Activated naive CD8-positive, alpha-beta T cell (primary cell): ENCODE measurements at regions not wholly inside any gene's neighbourhood (a gene's known extent, or its start where the extent isn't known, plus 50 kb on each side); places are given as distances from the start of the nearest gene placed in this dataset.

Experiments
- H3K27ac Mint-ChIP-seq: one replicate; pipeline ENCODE4 v1.8.0; 2021; ENCODE audit warnings: mixed read lengths
- H3K27me3 Mint-ChIP-seq: one replicate; pipeline ENCODE4 v1.8.0; 2021; ENCODE audit warnings: mixed read lengths
- H3K36me3 Mint-ChIP-seq: one replicate; pipeline ENCODE4 v1.8.0; 2021; ENCODE audit warnings: mixed read lengths
- H3K4me1 Mint-ChIP-seq: one replicate; pipeline ENCODE4 v1.8.0; 2021; ENCODE audit warnings: low read depth, mixed read lengths
- H3K4me3 Mint-ChIP-seq: one replicate; pipeline ENCODE4 v1.8.0; 2021; ENCODE audit warnings: mild to moderate bottlenecking, mixed read lengths
- H3K9me3 Mint-ChIP-seq: one replicate; pipeline ENCODE4 v1.8.0; 2021; ENCODE audit warnings: low read depth, mixed read lengths

- Mint-ChIP-seq H3K4me3 (no peak overlapping the region), H3K27me3 (peaks cover 3% of the 10 kb centered on the region), H3K4me1 (peaks cover 5% of the 10 kb centered on the region), H3K27ac (no peak overlapping the region), H3K36me3 (no peaks in the 10 kb centered on the region), H3K9me3 (no peaks in the 10 kb centered on the region)
Measured at GRCh38 chr1:229869687-229870086, 197.4 kb upstream of the GALNT2 start.

GRCh38 chr1:229870381-229870780, 196.7 kb upstream of the GALNT2 start:
- Mint-ChIP-seq H3K27ac (no peak overlapping the region), H3K4me3 (no peak overlapping the region), H3K27me3 (peaks cover 3% of the 10 kb centered on the region), H3K4me1 (peaks cover 5% of the 10 kb centered on the region), H3K9me3 (no peaks in the 10 kb centered on the region), H3K36me3 (no peaks in the 10 kb centered on the region)

DNA sequence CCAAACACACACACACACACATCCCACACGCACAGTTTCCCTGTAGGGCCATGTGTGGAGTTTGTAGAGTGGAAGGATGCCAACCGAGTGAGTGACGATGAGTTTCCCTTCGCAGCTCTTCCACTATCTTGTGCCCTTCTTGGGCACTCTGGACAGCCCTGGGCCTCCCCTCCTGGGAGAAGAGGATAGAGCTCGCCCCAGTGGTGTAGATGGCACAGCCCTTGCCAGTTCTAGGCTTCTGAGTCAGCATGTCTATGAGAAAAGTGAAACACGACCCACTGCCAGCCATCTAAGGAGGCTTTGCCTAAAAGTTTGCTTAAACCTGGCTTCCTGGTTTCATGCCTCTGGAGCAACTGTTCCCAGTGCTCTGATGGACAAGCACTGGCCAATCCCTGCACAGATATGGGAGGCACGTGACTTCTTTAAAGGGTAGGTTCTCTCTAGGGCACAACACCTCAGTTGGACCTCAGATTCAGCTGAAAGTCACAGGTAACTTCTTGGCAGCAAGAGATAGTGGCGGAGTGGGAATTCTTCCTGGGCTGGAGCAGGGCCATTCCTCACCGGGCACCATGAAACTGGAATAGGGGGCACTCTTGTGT, 195.9 kb upstream of the GALNT2 start:
- Mint-ChIP-seq H3K27me3 (peaks cover 3% of the 10 kb centered on the region), H3K9me3 (no peaks in the 10 kb centered on the region), H3K4me1 (peaks cover 5% of the 10 kb centered on the region), H3K27ac (no peak overlapping the region), H3K4me3 (no peak overlapping the region), H3K36me3 (no peaks in the 10 kb centered on the region)

GRCh38 chr1:229874136-229874535, 192.9 kb upstream of the GALNT2 start:
- Mint-ChIP-seq H3K4me3 (no peak overlapping the region), H3K36me3 (no peaks in the 10 kb centered on the region), H3K9me3 (no peaks in the 10 kb centered on the region), H3K27me3 (no peaks in the 10 kb centered on the region), H3K27ac (no peak overlapping the region), H3K4me1 (no peaks in the 10 kb centered on the region)

DNA sequence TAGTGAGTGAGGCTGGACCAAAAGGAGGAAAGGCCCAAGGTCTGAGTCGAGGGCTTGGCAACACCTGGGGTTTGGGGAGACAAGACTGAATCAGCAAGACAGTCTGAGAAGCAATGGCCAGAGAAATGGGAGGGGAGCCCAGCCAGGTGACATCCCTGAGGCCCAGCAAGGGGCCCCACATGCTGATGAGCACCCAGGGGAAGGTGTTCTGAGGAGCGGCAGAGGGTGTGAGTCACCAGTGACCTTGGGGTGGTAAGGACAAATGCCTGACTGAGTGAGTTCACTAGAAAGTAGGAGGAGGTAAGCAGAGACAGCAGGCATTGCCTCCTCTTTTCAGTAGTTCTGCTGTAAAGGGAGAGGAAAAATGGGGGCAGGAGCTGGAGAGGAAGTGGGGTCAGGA, 192.4 kb upstream of the GALNT2 start:
- H3K9me3 Mint-ChIP-seq = no peaks in the 10 kb centered on the region
- no peaks in the 10 kb centered on the region for H3K4me1 Mint-ChIP-seq
- no peak overlapping the region for H3K27ac Mint-ChIP-seq
- no peaks in the 10 kb centered on the region for H3K27me3 Mint-ChIP-seq
- no peak overlapping the region for H3K4me3 Mint-ChIP-seq
- H3K36me3 Mint-ChIP-seq = no peaks in the 10 kb centered on the region

GRCh38 chr1:229875086-229875485, 192.0 kb upstream of the GALNT2 start:
- no peaks in the 10 kb centered on the region for H3K4me1 Mint-ChIP-seq

DNA sequence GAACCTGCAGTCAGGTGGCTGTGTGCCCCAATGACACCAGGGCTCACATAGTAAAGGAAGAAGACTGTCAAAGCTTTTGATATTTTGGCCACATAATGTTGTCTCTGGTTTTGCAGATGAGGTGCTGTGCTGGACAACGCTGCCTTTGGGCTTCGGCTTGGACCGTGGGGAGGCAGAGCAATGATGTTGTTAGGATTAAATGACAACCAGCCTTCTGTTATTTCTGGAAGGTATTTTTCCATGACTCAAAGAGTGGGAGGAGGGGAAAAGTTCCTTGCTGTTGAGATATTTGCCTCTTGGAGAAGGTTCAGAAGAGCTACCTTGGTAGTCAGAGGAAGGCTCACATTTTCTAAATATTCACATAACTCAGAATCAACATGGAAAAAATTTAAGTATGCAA, 187.3 kb upstream of the GALNT2 start:
- H3K4me3 Mint-ChIP-seq = no peak overlapping the region
- H3K9me3 Mint-ChIP-seq = no peaks in the 10 kb centered on the region
- H3K27ac Mint-ChIP-seq = no peak overlapping the region
- no peaks in the 10 kb centered on the region for H3K36me3 Mint-ChIP-seq
- H3K4me1 Mint-ChIP-seq = no peaks in the 10 kb centered on the region
- H3K27me3 Mint-ChIP-seq = no peaks in the 10 kb centered on the region

More at GRCh38 chr1:229875086-229875485, 192.0 kb upstream of the GALNT2 start:
- Mint-ChIP-seq H3K9me3 (no peaks in the 10 kb centered on the region), H3K36me3 (no peaks in the 10 kb centered on the region), H3K27me3 (no peaks in the 10 kb centered on the region), H3K4me3 (no peak overlapping the region), H3K27ac (no peak overlapping the region)

DNA sequence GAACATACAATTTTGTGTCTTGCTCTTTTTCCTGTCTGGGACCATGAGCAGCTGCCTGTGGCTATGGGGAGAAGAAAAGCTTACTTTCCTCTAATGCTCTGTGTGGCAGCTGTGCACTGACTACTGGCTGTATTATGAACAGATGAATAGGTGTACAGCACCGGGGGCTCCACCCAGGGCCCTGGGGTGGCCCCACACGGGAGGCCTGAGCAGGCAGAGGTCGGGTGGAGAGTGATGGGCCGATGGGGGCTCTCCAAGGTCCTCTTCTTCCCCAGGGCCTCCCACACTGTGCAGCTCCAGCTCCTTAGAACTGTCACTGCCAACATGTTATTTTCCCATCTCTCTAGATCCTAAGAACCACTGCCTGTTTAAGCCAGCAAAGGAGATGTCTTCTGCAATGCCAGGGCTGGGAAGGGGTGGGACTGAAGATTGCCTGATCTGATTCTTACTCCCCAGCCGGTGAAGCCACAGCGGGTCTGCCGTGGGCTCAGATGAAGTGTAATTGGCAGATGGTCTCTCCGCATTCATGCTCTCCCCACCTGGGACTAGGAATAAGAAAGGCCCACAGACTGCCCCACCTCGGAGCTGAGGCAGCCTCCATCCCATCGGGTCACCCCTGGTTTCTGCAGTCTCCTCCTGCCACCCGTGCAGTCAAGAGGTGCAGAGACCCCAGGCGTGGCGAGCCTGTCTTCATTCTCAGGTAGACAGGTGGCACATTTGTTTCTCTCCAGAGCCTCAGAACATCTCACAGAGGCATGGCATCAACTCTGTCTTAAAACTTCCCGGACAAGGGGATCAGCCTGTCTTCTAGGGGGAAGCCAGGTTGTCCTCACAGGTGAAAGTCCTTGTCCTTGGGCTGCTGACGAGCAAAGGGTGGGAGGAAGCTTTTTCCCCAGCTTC, 186.5 kb upstream of the GALNT2 start:
- Mint-ChIP-seq H3K36me3 (no peaks in the 10 kb centered on the region), H3K27me3 (no peaks in the 10 kb centered on the region), H3K27ac (no peak overlapping the region), H3K4me1 (no peaks in the 10 kb centered on the region), H3K9me3 (no peaks in the 10 kb centered on the region), H3K4me3 (no peak overlapping the region)

DNA sequence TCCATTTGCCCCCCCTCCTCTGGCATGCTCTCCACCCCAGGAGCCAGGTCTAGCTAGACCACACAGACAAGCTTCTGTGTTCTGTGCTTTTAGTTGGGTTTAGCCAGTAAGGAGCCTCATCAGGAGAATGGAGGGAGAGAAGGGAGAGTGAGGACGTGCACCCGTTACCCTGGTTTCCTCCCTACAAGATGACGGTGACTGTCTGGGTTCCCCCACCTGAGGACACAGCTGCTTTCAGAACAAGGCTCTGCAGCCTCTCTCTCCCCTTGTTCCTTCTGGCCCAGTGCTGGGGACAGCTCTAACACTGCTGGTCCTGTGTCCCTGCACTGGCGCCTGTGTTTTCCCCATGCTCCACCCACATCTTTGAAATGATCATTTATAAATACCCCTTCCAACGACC, 184.4 kb upstream of the GALNT2 start:
- Mint-ChIP-seq H3K9me3 (no peaks in the 10 kb centered on the region), H3K4me3 (no peak overlapping the region), H3K27ac (no peak overlapping the region), H3K27me3 (no peaks in the 10 kb centered on the region), H3K36me3 (no peaks in the 10 kb centered on the region), H3K4me1 (no peaks in the 10 kb centered on the region)

- H3K4me3 Mint-ChIP-seq = no peak overlapping the region
Measured at GRCh38 chr1:229883504-229884200, 183.4 kb upstream of the GALNT2 start.

GRCh38 chr1:229884765-229885164, 182.3 kb upstream of the GALNT2 start:
- H3K4me1 Mint-ChIP-seq = no peaks in the 10 kb centered on the region
- H3K9me3 Mint-ChIP-seq = no peaks in the 10 kb centered on the region
- H3K36me3 Mint-ChIP-seq = no peaks in the 10 kb centered on the region
- H3K4me3 Mint-ChIP-seq = no peak overlapping the region
- no peaks in the 10 kb centered on the region for H3K27me3 Mint-ChIP-seq
- H3K27ac Mint-ChIP-seq = no peak overlapping the region

More at GRCh38 chr1:229883504-229884200, 183.4 kb upstream of the GALNT2 start:
- no peaks in the 10 kb centered on the region for H3K36me3 Mint-ChIP-seq
- H3K4me1 Mint-ChIP-seq = no peaks in the 10 kb centered on the region
- H3K27me3 Mint-ChIP-seq = no peaks in the 10 kb centered on the region
- no peak overlapping the region for H3K27ac Mint-ChIP-seq
- no peaks in the 10 kb centered on the region for H3K9me3 Mint-ChIP-seq

DNA sequence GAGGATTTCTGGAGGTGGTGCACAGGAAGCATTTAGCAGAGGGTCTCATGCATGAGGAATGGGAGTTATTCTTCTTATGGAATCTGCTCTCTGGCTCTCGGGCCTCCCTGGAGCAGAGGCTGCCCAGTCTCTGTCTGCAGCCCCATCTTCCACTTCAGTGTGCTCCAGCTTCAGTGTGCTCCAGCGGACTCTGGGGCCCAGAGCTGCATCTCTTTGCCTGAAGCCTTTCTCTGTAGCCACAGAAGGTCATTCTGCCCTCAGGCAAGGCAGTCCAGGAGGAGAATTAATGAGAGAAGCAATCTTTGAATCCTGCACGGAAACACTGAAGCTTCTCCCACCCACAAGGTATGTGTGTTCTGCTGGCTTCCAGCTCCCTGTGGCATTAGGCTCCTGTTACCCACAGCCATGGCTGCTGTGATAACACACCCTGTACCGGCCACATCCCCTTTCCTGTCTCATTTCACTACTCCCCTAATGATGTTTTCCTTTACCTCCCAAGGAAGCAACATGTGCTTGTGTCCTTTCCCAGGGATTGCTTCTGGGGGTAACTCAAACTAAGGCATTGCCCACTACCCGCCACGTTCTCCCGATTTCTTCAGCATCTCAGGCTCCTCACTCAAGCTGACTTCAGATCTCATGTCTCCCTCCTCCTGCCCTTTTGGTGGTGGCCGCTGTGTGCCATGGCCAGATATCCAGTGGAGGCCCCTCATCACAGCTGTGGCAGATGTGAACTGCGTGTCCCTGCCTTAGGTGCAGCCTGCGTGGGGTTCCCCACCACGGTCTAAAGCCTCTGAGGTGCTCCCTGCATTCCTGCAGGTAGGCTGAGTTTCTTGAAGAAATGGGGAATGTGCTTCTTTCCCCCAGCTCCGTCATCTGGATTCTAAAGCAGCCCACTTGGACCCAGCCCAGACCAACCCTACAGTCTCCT, 181.2 kb upstream of the GALNT2 start:
- no peaks in the 10 kb centered on the region for H3K4me1 Mint-ChIP-seq
- H3K4me3 Mint-ChIP-seq = no peak overlapping the region
- no peak overlapping the region for H3K27ac Mint-ChIP-seq
- no peaks in the 10 kb centered on the region for H3K9me3 Mint-ChIP-seq
- H3K36me3 Mint-ChIP-seq = no peaks in the 10 kb centered on the region
- no peaks in the 10 kb centered on the region for H3K27me3 Mint-ChIP-seq

DNA sequence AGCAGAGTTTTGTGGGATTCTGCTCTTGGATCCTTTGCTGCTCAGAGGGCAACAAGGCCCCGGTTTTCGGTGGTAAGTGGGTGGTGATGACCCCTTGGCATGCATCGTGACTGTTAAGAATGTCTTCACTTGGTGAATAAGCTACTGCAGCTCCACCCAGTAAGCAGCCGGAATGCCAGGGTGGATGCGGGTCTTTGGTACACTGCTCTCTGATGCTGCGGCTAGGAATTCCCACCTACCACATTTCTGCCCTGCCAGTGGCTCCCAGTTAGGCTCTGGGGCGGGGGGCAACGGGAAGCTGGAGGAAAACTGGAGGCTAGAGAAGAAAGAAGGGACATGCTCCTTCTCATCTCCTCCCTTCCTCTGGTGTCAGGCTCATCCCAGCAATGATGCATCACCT, 180.4 kb upstream of the GALNT2 start:
- Mint-ChIP-seq H3K27me3 (no peaks in the 10 kb centered on the region), H3K36me3 (no peaks in the 10 kb centered on the region), H3K9me3 (no peaks in the 10 kb centered on the region), H3K4me3 (no peak overlapping the region), H3K27ac (no peak overlapping the region), H3K4me1 (no peaks in the 10 kb centered on the region)

GRCh38 chr1:229887043-229887822, 179.8 kb upstream of the GALNT2 start:
- Mint-ChIP-seq H3K4me3 (no peak overlapping the region), H3K27me3 (no peaks in the 10 kb centered on the region), H3K36me3 (no peaks in the 10 kb centered on the region), H3K9me3 (no peaks in the 10 kb centered on the region), H3K27ac (no peak overlapping the region), H3K4me1 (no peaks in the 10 kb centered on the region)
